Stomach (tissue), 4 donors: ENCODE measurements at regions not wholly inside any gene's neighbourhood (a gene's known extent, or its start where the extent isn't known, plus 50 kb on each side); places are given as distances from the start of the nearest gene placed in this dataset.

Experiments
- CTCF ChIP-seq, 7 experiments: fragments of 450-650 bp in 4 of 7; fragments of 200-600 bp in 3 of 7; sonication (generic) in 3 of 7; IDR thresholded peaks; one replicate each; pipeline ENCODE4 v1.5.1; 2016 to 2019; ENCODE audit warnings: antibody characterized with exemption in 7 of 7, control low read depth in 2 of 7, mild to moderate bottlenecking in 1 of 7
- EP300 ChIP-seq: sonication (generic); formaldehyde crosslinking; IDR thresholded peaks from one replicate; pipeline ENCODE4 v1.6.1; 2017; ENCODE audit warnings: antibody characterized with exemption
- POLR2A ChIP-seq, 4 donors: fragments of 450-650 bp; IDR thresholded peaks; one replicate each; pipeline ENCODE4 v1.6.1; 2016; ENCODE audit warnings: antibody characterized with exemption in 4 of 4, control low read depth in 2 of 4, mild to moderate bottlenecking in 1 of 4, moderate library complexity in 1 of 4
- POLR2AphosphoS5 ChIP-seq, 3 donors: sonication (generic); formaldehyde crosslinking; IDR thresholded peaks; one replicate each; pipeline ENCODE4 v1.6.1; 2016; ENCODE audit warnings: antibody characterized with exemption in 3 of 3

GRCh38 chr9:126108240-126108639 lies 218.4 kb upstream of the MVB12B start:
- TF ChIP-seq CTCF (IDR thresholded peaks at IDR 0.05) (no peak), POLR2AphosphoS5 (IDR thresholded peaks at IDR 0.05) (no peak), POLR2A (IDR thresholded peaks at IDR 0.05) (no peak), EP300 (no peak)
